ENCODE measurements at regions not wholly inside any gene's neighbourhood (a gene's known extent, or its start where the extent isn't known, plus 50 kb on each side); places are given as distances from the start of the nearest gene placed in this dataset.

GRCh38 chr4:33045334-33045733 is 2325.2 kb downstream of the PCDH7 start:
- DNase-seq (no peak), ATAC-seq (no peak)
- TF ChIP-seq CTCF (IDR thresholded peaks at IDR 0.05 in 4 of 5, conservative IDR thresholded peaks at IDR 0.05 in 1 of 5) (no peak), POLR2A (IDR thresholded peaks at IDR 0.05) (no peak)
- H3K4me3 ChIP-seq, result no peak overlapping the region
- intact Hi-C loops (cut with DNase I; ENCODE audit: low total_unique reads), result no loop called here
- no peaks in the 10 kb centered on the region for H3K36me3 ChIP-seq
- no peaks in the 10 kb centered on the region for H3K27me3 ChIP-seq
- no peaks in the 10 kb centered on the region for H3K4me1 ChIP-seq
- H3K9me3 ChIP-seq, result no peaks in the 10 kb centered on the region
- no peak overlapping the region for H3K27ac ChIP-seq
- in situ Hi-C loops (cut with MboI; ENCODE audit: low sequenced_read_pairs in 4 of 4), result no loop called here

- Histone ChIP-seq H3K27me3 (no peaks in the 10 kb centered on the region), H3K9me3 (no peaks in the 10 kb centered on the region), H3K36me3 (no peaks in the 10 kb centered on the region), H3K4me3 (no peak overlapping the region), H3K4me1 (no peaks in the 10 kb centered on the region), H3K27ac (no peak overlapping the region)
- in situ Hi-C loops (cut with MboI; ENCODE audit: low sequenced_read_pairs in 4 of 4) (no loop called here), intact Hi-C loops (cut with DNase I; ENCODE audit: low total_unique reads) (no loop called here)
- no peak for DNase-seq
- TF ChIP-seq CTCF (IDR thresholded peaks at IDR 0.05 in 4 of 5, conservative IDR thresholded peaks at IDR 0.05 in 1 of 5), result no peak
- TF ChIP-seq POLR2A (IDR thresholded peaks at IDR 0.05), result no peak
- ATAC-seq, result no peak
These were observed 2332.1 kb downstream of the PCDH7 start for GRCh38 chr4:33052241-33052640.

GRCh38 chr4:33054161-33054560 is 2334.0 kb downstream of the PCDH7 start:
- ATAC-seq, result no peak
- H3K4me1 ChIP-seq, result no peaks in the 10 kb centered on the region
- H3K36me3 ChIP-seq, result no peaks in the 10 kb centered on the region
- DNase-seq, result no peak
- no peaks in the 10 kb centered on the region for H3K9me3 ChIP-seq
- TF ChIP-seq CTCF (IDR thresholded peaks at IDR 0.05 in 4 of 5, conservative IDR thresholded peaks at IDR 0.05 in 1 of 5) (no peak), POLR2A (IDR thresholded peaks at IDR 0.05) (no peak)
- H3K27ac ChIP-seq, result no peak overlapping the region
- in situ Hi-C loops (cut with MboI; ENCODE audit: low sequenced_read_pairs in 4 of 4) (no loop called here), intact Hi-C loops (cut with DNase I; ENCODE audit: low total_unique reads) (no loop called here)
- H3K27me3 ChIP-seq, result no peaks in the 10 kb centered on the region
- no peak overlapping the region for H3K4me3 ChIP-seq

- intact Hi-C loops (cut with DNase I; ENCODE audit: low total_unique reads), result no loop called here
- in situ Hi-C loops (cut with MboI; ENCODE audit: low sequenced_read_pairs in 4 of 4), result no loop called here
These were observed 2334.6 kb downstream of the PCDH7 start for GRCh38 chr4:33054656-33055196.

More at GRCh38 chr4:33054656-33055196, 2334.6 kb downstream of the PCDH7 start:
- no peak overlapping the region for H3K4me3 ChIP-seq
- TF ChIP-seq CTCF (IDR thresholded peaks at IDR 0.05 in 4 of 5, conservative IDR thresholded peaks at IDR 0.05 in 1 of 5), result no peak
- no peak for TF ChIP-seq POLR2A (IDR thresholded peaks at IDR 0.05)
- no peaks in the 10 kb centered on the region for H3K9me3 ChIP-seq
- no peaks in the 10 kb centered on the region for H3K36me3 ChIP-seq
- H3K27me3 ChIP-seq, result no peaks in the 10 kb centered on the region
- no peak overlapping the region for H3K27ac ChIP-seq
- DNase-seq (no peak), ATAC-seq (no peak)
- H3K4me1 ChIP-seq, result no peaks in the 10 kb centered on the region
